BLaER1 treated with 17β-estradiol and CSF1 and Interleukin-3, amounts not matched to agents 10 nM and 100 nM (cell line): ENCODE measurements at regions not wholly inside any gene's neighbourhood (a gene's known extent, or its start where the extent isn't known, plus 50 kb on each side); places are given as distances from the start of the nearest gene placed in this dataset.
A peak's percentile ranks its signal among the peaks of the same experiment; 100 is the strongest.
"Not testable (repeated sequence)": the region's sequence is repeated elsewhere in the genome, so short reads cannot be mapped to it uniquely, and the experiment has no call there.

Experiments used
- H3K27ac ChIP-seq, 11 experiments: shearing (Covaris generic); formaldehyde crosslinking; 2 replicates each; pipeline ENCODE4 v1.8.1; 2022
- H3K27me3 ChIP-seq, 11 experiments: shearing (Covaris generic); formaldehyde crosslinking; 2 replicates each; pipeline ENCODE4 v1.8.1; 2022
- H3K36me3 ChIP-seq, 11 experiments: shearing (Covaris generic); formaldehyde crosslinking; 2 replicates each; pipeline ENCODE4 v1.8.1; 2022
- H3K4me1 ChIP-seq, 10 experiments: shearing (Covaris generic); formaldehyde crosslinking; 2 replicates each; pipeline ENCODE4 v1.8.1; 2022
- H3K4me2 ChIP-seq, 11 experiments: shearing (Covaris generic); formaldehyde crosslinking; 2 replicates each; pipeline ENCODE4 v1.8.1; 2022
- H3K4me3 ChIP-seq, 10 experiments: shearing (Covaris generic); formaldehyde crosslinking; 2 replicates each; pipeline ENCODE4 v1.8.1; 2022
- H3K9ac ChIP-seq, 11 experiments: shearing (Covaris generic); formaldehyde crosslinking; 2 replicates each; pipeline ENCODE4 v1.8.1; 2022
- H3K9me3 ChIP-seq, 11 experiments: shearing (Covaris generic); formaldehyde crosslinking; replicated peaks in 1 of 11; 2 replicates each; pipeline ENCODE4 v1.8.1; 2022
- H4K20me1 ChIP-seq, 11 experiments: shearing (Covaris generic); formaldehyde crosslinking; 2 replicates each; pipeline ENCODE4 v1.8.1; 2022
- Cebpa-rat ChIP-seq, 11 experiments: shearing (Covaris generic); IDR thresholded peaks; 2 replicates each; pipeline ENCODE4 v1.8.1; 2022

GRCh38 chr16:51237207-51237606 is 86.1 kb upstream of the SALL1 start:
- no peak overlapping the region for H3K9ac ChIP-seq
- no peaks in the 10 kb centered on the region for H3K27me3 ChIP-seq
- H3K4me2 ChIP-seq = no peak overlapping the region
- no peaks in the 10 kb centered on the region for H4K20me1 ChIP-seq
- H3K9me3 ChIP-seq = 0 out of 22 replicates have a peak, but pooled peaks cover 0 to 4% (median 0%) of the 10 kb centered on the region in 11 experiments
- H3K4me1 ChIP-seq = peaks cover 0 to 3% (median 0%) of the 10 kb centered on the region in 10 experiments; a peak in 1 of 20 replicates
- TF ChIP-seq Cebpa-rat (IDR thresholded peaks at IDR 0.05) = no peak
- H3K27ac ChIP-seq = no peak overlapping the region
- H3K4me3 ChIP-seq = no peak overlapping the region
- H3K36me3 ChIP-seq = no peaks in the 10 kb centered on the region

DNA sequence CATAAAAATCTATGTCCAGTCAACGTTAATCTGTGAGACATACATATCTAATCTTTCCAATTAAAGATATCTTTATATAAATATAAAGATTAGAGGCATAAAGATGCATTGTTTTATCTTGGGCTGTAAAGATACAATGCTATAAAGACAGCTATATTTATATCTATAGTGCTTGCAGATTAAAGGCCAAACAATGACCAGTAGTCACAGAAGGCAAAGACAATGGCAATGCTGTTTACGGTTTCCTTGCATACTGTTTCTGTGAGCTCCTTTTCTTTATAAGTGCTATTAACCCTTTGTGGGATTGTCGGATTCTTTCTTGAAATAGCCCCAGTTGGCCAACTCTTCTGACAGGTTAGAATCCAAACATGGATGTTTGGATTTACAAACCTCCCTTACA is 85.5 kb upstream of the SALL1 start:
- no peak overlapping the region for H3K27ac ChIP-seq
- H3K27me3 ChIP-seq = no peaks in the 10 kb centered on the region
- H3K9ac ChIP-seq = no peak overlapping the region
- no peak for TF ChIP-seq Cebpa-rat (IDR thresholded peaks at IDR 0.05)
- 0 out of 22 replicates have a peak, but pooled peaks cover 0 to 4% (median 0%) of the 10 kb centered on the region in 11 experiments for H3K9me3 ChIP-seq
- H3K4me3 ChIP-seq = no peak overlapping the region
- peaks cover 0 to 3% (median 0%) of the 10 kb centered on the region in 10 experiments; a peak in 1 of 20 replicates for H3K4me1 ChIP-seq
- H4K20me1 ChIP-seq = no peaks in the 10 kb centered on the region
- no peaks in the 10 kb centered on the region for H3K36me3 ChIP-seq
- no peak overlapping the region for H3K4me2 ChIP-seq

DNA sequence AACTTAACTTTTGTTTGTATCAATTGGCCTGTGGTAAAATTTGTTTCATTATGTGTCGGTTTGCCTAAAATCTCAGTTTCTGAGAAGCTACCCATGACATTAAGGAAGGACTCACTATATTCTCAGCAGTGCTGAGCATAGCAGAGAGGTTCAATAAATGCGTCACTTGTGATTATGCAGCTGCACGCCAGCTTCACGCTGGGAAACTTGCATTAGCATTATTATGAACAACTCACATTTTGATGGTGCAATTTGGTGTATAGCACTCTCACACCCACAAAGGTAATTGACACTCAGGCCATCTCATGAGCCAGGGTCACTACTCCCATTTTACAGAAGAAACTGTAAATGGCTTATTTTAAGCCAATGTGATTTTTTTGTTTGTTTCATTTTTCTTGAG is 80.6 kb upstream of the SALL1 start:
- no peaks in the 10 kb centered on the region for H4K20me1 ChIP-seq
- TF ChIP-seq Cebpa-rat (IDR thresholded peaks at IDR 0.05) = no peak
- no peaks in the 10 kb centered on the region for H3K9me3 ChIP-seq

GRCh38 chr16:51230035-51230434 is 79.0 kb upstream of the SALL1 start:
- not testable (repeated sequence) for H3K4me3 ChIP-seq, H4K20me1 ChIP-seq, H3K4me2 ChIP-seq, H3K27me3 ChIP-seq, H3K27ac ChIP-seq, H3K9me3 ChIP-seq, H3K4me1 ChIP-seq, H3K9ac ChIP-seq, H3K36me3 ChIP-seq

More for the DNA sequence above, 80.6 kb upstream of the SALL1 start:
- H3K4me1 ChIP-seq = peaks cover 0 to 3% (median 0%) of the 10 kb centered on the region in 10 experiments; a peak in 1 of 20 replicates
- no peak overlapping the region for H3K4me3 ChIP-seq
- H3K36me3 ChIP-seq = no peaks in the 10 kb centered on the region
- no peaks in the 10 kb centered on the region for H3K27me3 ChIP-seq
- H3K9ac ChIP-seq = no peak overlapping the region
- H3K4me2 ChIP-seq = no peak overlapping the region
- H3K27ac ChIP-seq = no peak overlapping the region

- no peak overlapping the region for H3K4me2 ChIP-seq
These were observed 77.1 kb upstream of the SALL1 start for GRCh38 chr16:51228097-51228659.

GRCh38 chr16:51225878-51226277 is 74.8 kb upstream of the SALL1 start:
- Histone ChIP-seq H4K20me1 (no peaks in the 10 kb centered on the region), H3K9ac (no peak overlapping the region), H3K27me3 (no peaks in the 10 kb centered on the region), H3K4me2 (no peak overlapping the region), H3K9me3 (no peaks in the 10 kb centered on the region), H3K4me3 (no peak overlapping the region), H3K36me3 (no peaks in the 10 kb centered on the region), H3K4me1 (no peaks in the 10 kb centered on the region), H3K27ac (no peak overlapping the region)
- no peak for TF ChIP-seq Cebpa-rat (IDR thresholded peaks at IDR 0.05)

More at GRCh38 chr16:51228097-51228659, 77.1 kb upstream of the SALL1 start:
- no peak overlapping the region for H3K4me3 ChIP-seq
- peaks cover 0 to 2% (median 0%) of the 10 kb centered on the region in 10 experiments; a peak in 1 of 20 replicates for H3K4me1 ChIP-seq
- H3K36me3 ChIP-seq = no peaks in the 10 kb centered on the region
- H3K27me3 ChIP-seq = no peaks in the 10 kb centered on the region
- no peak overlapping the region for H3K9ac ChIP-seq
- H4K20me1 ChIP-seq = no peaks in the 10 kb centered on the region
- TF ChIP-seq Cebpa-rat (IDR thresholded peaks at IDR 0.05) = no peak
- no peaks in the 10 kb centered on the region for H3K9me3 ChIP-seq
- H3K27ac ChIP-seq = no peak overlapping the region

DNA sequence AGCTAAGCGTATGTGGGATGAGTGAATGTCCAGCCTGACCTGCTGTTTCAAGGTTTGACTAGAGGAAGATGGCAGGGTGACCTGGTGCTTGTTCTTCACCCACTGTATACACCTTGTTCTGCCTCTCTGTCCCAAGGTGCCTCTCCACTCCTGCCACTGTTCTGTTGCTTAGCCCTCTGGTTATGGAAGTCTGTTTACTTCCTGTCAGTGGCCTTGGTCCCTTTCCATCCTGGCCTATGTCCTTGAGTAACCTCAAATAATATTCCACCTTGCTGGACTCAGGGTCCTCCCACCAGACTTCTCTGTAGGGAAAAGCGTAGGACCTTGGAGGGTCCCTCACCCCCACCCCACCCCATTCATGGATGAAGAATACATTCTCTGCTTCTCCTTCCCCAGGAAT is 73.2 kb upstream of the SALL1 start:
- H3K9ac ChIP-seq = no peak overlapping the region
- H3K4me1 ChIP-seq = no peaks in the 10 kb centered on the region
- H3K27me3 ChIP-seq = no peaks in the 10 kb centered on the region
- H3K9me3 ChIP-seq = no peaks in the 10 kb centered on the region
- H3K4me2 ChIP-seq = no peak overlapping the region
- H4K20me1 ChIP-seq = no peaks in the 10 kb centered on the region
- H3K27ac ChIP-seq = no peak overlapping the region
- no peak for TF ChIP-seq Cebpa-rat (IDR thresholded peaks at IDR 0.05)
- no peaks in the 10 kb centered on the region for H3K36me3 ChIP-seq
- H3K4me3 ChIP-seq = no peak overlapping the region

DNA sequence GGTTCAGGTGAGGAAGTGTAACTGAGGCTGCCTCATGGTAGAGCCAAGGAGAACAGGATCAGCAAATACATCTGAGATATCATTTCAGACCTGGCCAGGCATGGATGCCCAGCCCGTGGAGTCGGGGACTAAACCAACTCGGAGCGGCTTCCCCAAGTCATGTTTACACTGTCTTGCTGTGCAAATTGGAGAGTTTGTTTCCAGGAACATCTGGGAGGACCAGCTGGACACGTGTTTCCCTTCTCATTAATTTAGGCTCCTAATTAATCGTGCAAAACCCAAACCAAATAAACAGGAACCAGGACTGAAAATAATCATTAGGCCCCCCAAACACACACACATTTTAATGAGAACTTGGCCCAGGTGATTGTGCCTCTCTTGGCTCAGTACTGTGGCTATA is 70.9 kb upstream of the SALL1 start:
- peaks cover 15 to 23% (median 18%) of the 10 kb centered on the region in 11 experiments for H3K9me3 ChIP-seq
- H3K36me3 ChIP-seq = no peaks in the 10 kb centered on the region
- H3K4me1 ChIP-seq = no peaks in the 10 kb centered on the region
- TF ChIP-seq Cebpa-rat (IDR thresholded peaks at IDR 0.05) = no peak
- H3K4me3 ChIP-seq = no peak overlapping the region
- H4K20me1 ChIP-seq = no peaks in the 10 kb centered on the region
- no peak overlapping the region for H3K9ac ChIP-seq
- H3K4me2 ChIP-seq = no peak overlapping the region
- H3K27ac ChIP-seq = no peak overlapping the region
- H3K27me3 ChIP-seq = no peaks in the 10 kb centered on the region

GRCh38 chr16:51211148-51211547 is 60.1 kb upstream of the SALL1 start:
- H4K20me1 ChIP-seq = no peaks in the 10 kb centered on the region
- no peak overlapping the region for H3K27ac ChIP-seq
- H3K4me3 ChIP-seq = no peak overlapping the region
- peaks cover 0 to 7% (median 0%) of the 10 kb centered on the region in 11 experiments; a peak in 1 of 22 replicates for H3K9me3 ChIP-seq
- H3K36me3 ChIP-seq = no peaks in the 10 kb centered on the region
- no peak overlapping the region for H3K9ac ChIP-seq
- no peaks in the 10 kb centered on the region for H3K27me3 ChIP-seq
- no peak for TF ChIP-seq Cebpa-rat (IDR thresholded peaks at IDR 0.05)
- H3K4me2 ChIP-seq = no peak overlapping the region
- peaks cover 0 to 15% (median 11%) of the 10 kb centered on the region in 10 experiments; a peak in 9 of 20 replicates for H3K4me1 ChIP-seq

- no peaks in the 10 kb centered on the region for H3K27me3 ChIP-seq
- no peak overlapping the region; a peak in 1 of 22 replicates for H3K27ac ChIP-seq
- H4K20me1 ChIP-seq = no peaks in the 10 kb centered on the region
- H3K4me1 ChIP-seq = peaks cover 0 to 15% (median 11%) of the 10 kb centered on the region in 10 experiments; a peak in 9 of 20 replicates
- H3K9me3 ChIP-seq = 0 out of 22 replicates have a peak, but pooled peaks cover 0 to under 1% (median 0%) of the 10 kb centered on the region in 11 experiments
- TF ChIP-seq Cebpa-rat (IDR thresholded peaks at IDR 0.05) = no peak
- no peaks in the 10 kb centered on the region for H3K36me3 ChIP-seq
- no peak overlapping the region for H3K9ac ChIP-seq
- no peak overlapping the region for H3K4me3 ChIP-seq
- H3K4me2 ChIP-seq = peak overlapping the region in 8 of 11 experiments; percentile 10 to 58 (median 33); a peak in 8 of 22 replicates
These were observed 59.0 kb upstream of the SALL1 start for GRCh38 chr16:51210087-51210486.
